ENCODE measurements at regions not wholly inside any gene's neighbourhood (a gene's known extent, or its start where the extent isn't known, plus 50 kb on each side); places are given as distances from the start of the nearest gene placed in this dataset.

- no peak for DNase-seq (ENCODE audit: low spot score)
Observed at GRCh38 chr15:38860253-38860652, 295.6 kb upstream of the RASGRP1 start.

GRCh38 chr15:38860674-38861073 lies 296.1 kb upstream of the RASGRP1 start:
- DNase-seq (ENCODE audit: low spot score): no peak

- DNase-seq (ENCODE audit: low spot score): no peak
Observed at GRCh38 chr15:38861108-38861507, 296.5 kb upstream of the RASGRP1 start.

GRCh38 chr15:38862099-38862498 lies 297.5 kb upstream of the RASGRP1 start:
- no peak for DNase-seq (ENCODE audit: low spot score)

GRCh38 chr15:38863381-38863780 lies 298.8 kb upstream of the RASGRP1 start:
- no peak for DNase-seq (ENCODE audit: low spot score)

GRCh38 chr15:38864122-38864521 lies 299.5 kb upstream of the RASGRP1 start:
- DNase-seq (ENCODE audit: low spot score): no peak

GRCh38 chr15:38864827-38865581 lies 300.4 kb upstream of the RASGRP1 start:
- DNase-seq (ENCODE audit: low spot score): no peak

GRCh38 chr15:38867556-38867955 lies 302.9 kb upstream of the RASGRP1 start:
- DNase-seq (ENCODE audit: low spot score): peak; percentile 62

- peak; percentile 96 for DNase-seq (ENCODE audit: low spot score)
Observed at GRCh38 chr15:38868326-38869114, 303.9 kb upstream of the RASGRP1 start.

- DNase-seq (ENCODE audit: low spot score): no peak
Observed at GRCh38 chr15:38871638-38872037, 307.0 kb upstream of the RASGRP1 start.

- no peak for DNase-seq (ENCODE audit: low spot score)
Observed at GRCh38 chr15:38872732-38873131, 308.1 kb upstream of the RASGRP1 start.

- no peak for DNase-seq (ENCODE audit: low spot score)
Observed at GRCh38 chr15:38873158-38873557, 308.5 kb upstream of the RASGRP1 start.

GRCh38 chr15:38874464-38874863 lies 309.9 kb upstream of the RASGRP1 start:
- no peak for DNase-seq (ENCODE audit: low spot score)

- DNase-seq (ENCODE audit: low spot score): no peak
Observed at GRCh38 chr15:38876211-38876610, 311.6 kb upstream of the RASGRP1 start.

GRCh38 chr15:38876621-38877020 lies 312.0 kb upstream of the RASGRP1 start:
- peak; percentile 51 for DNase-seq (ENCODE audit: low spot score)

- no peak for DNase-seq (ENCODE audit: low spot score)
Observed at GRCh38 chr15:38877471-38877870, 312.9 kb upstream of the RASGRP1 start.

- DNase-seq (ENCODE audit: low spot score): no peak
Observed at GRCh38 chr15:38878026-38878425, 313.4 kb upstream of the RASGRP1 start.

- no peak for DNase-seq (ENCODE audit: low spot score)
Observed at GRCh38 chr15:38878926-38879325, 314.3 kb upstream of the RASGRP1 start.

GRCh38 chr15:38879909-38880471 lies 315.4 kb upstream of the RASGRP1 start:
- DNase-seq (ENCODE audit: low spot score): no peak

- no peak for DNase-seq (ENCODE audit: low spot score)
Observed at GRCh38 chr15:38882221-38882620, 317.6 kb upstream of the RASGRP1 start.

GRCh38 chr15:38883987-38884386 lies 319.4 kb upstream of the RASGRP1 start:
- no peak for DNase-seq (ENCODE audit: low spot score)

- DNase-seq (ENCODE audit: low spot score): peak; percentile 55
Observed at GRCh38 chr15:38885001-38885400, 320.4 kb upstream of the RASGRP1 start.

- no peak for DNase-seq (ENCODE audit: low spot score)
Observed at GRCh38 chr15:38885471-38885952, 320.9 kb upstream of the RASGRP1 start.
